ENCODE measurements at regions not wholly inside any gene's neighbourhood (a gene's known extent, or its start where the extent isn't known, plus 50 kb on each side); places are given as distances from the start of the nearest gene placed in this dataset.

DNA sequence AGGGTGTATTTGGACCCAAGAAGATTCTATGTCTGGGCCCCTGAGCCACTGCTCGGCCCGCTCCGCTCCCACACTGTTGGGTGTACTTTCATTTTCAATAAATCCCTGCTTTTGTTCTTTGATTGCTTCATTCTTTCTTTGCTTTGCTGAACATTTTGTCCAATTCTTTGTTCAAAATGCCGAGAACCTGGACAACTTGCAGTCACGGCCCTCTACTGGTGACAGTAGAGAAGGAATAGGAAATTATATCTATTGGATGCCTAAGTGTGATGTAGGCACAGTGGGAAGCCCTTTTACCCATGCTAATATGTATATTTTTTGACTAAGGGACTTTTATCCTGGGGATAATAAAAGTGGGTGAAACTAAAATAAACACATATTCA lies 340.8 kb downstream of the LRRC3B start:
- TF ChIP-seq ZNF549 (CRISPR knock-in tag; IDR thresholded peaks at IDR 0.05), result no peak
- TF ChIP-seq, protein P1, sequence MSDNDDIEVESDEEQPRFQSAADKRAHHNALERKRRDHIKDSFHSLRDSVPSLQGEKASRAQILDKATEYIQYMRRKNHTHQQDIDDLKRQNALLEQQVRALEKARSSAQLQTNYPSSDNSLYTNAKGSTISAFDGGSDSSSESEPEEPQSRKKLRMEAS (IDR thresholded peaks at IDR 0.05), result no peak
- TF ChIP-seq, protein P2, sequence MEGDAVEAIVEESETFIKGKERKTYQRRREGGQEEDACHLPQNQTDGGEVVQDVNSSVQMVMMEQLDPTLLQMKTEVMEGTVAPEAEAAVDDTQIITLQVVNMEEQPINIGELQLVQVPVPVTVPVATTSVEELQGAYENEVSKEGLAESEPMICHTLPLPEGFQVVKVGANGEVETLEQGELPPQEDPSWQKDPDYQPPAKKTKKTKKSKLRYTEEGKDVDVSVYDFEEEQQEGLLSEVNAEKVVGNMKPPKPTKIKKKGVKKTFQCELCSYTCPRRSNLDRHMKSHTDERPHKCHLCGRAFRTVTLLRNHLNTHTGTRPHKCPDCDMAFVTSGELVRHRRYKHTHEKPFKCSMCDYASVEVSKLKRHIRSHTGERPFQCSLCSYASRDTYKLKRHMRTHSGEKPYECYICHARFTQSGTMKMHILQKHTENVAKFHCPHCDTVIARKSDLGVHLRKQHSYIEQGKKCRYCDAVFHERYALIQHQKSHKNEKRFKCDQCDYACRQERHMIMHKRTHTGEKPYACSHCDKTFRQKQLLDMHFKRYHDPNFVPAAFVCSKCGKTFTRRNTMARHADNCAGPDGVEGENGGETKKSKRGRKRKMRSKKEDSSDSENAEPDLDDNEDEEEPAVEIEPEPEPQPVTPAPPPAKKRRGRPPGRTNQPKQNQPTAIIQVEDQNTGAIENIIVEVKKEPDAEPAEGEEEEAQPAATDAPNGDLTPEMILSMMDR (CRISPR knock-in tag; IDR thresholded peaks at IDR 0.05), result peak; percentile 25; the same call in 1 of the 2 replicates
- TF ChIP-seq ZNF329 (CRISPR knock-in tag; IDR thresholded peaks at IDR 0.05; ENCODE audit: low read depth), result no peak
- TF ChIP-seq TP53 (CRISPR knock-in tag; conservative IDR thresholded peaks at IDR 0.05), result no peak
- TF ChIP-seq ZNF513 (CRISPR knock-in tag; conservative IDR thresholded peaks at IDR 0.05), result no peak

All from HepG2 (cell line).